Smooth muscle cell (in vitro differentiated cells): ENCODE measurements at regions not wholly inside any gene's neighbourhood (a gene's known extent, or its start where the extent isn't known, plus 50 kb on each side); places are given as distances from the start of the nearest gene placed in this dataset.

Source experiments
- DNase-seq: peaks from one replicate; lab custom pipeline; 2025; ENCODE audit not compliant: unreplicated experiment; lab: John Stamatoyannopoulos, UW
- H2AFZ ChIP-seq: fragments of 200-600 bp; sonication (generic); 2 replicates; pipeline ENCODE4 v1.6.0; 2016; ENCODE audit warnings: antibody characterized with exemption, low read depth, mild to moderate bottlenecking
- H3F3A ChIP-seq: fragments of 200-600 bp; sonication (generic); 2 replicates; pipeline ENCODE4 v1.6.0; 2017; ENCODE audit warnings: antibody characterized with exemption, low read depth
- H3K27ac ChIP-seq: fragments of 200-600 bp; sonication (generic); 2 replicates; pipeline ENCODE4 v1.5.1; 2016; ENCODE audit warnings: low read depth, mild to moderate bottlenecking
- H3K27me3 ChIP-seq: fragments of 200-600 bp; sonication (generic); 2 replicates; pipeline ENCODE4 v1.6.1; 2016; ENCODE audit warnings: low read depth, mild to moderate bottlenecking
- H3K36me3 ChIP-seq: fragments of 200-600 bp; sonication (generic); 2 replicates; pipeline ENCODE4 v1.5.1; 2016; ENCODE audit warnings: low read depth
- H3K4me1 ChIP-seq: fragments of 200-600 bp; sonication (generic); 2 replicates; pipeline ENCODE4 v1.5.1; 2016; ENCODE audit warnings: low read depth
- H3K4me2 ChIP-seq: fragments of 200-600 bp; sonication (generic); 2 replicates; pipeline ENCODE4 v1.6.0; 2016; ENCODE audit warnings: mild to moderate bottlenecking
- H3K4me3 ChIP-seq: fragments of 200-600 bp; sonication (generic); 2 replicates; pipeline ENCODE4 v1.5.1; 2016; ENCODE audit warnings: mild to moderate bottlenecking
- H3K79me2 ChIP-seq: fragments of 200-600 bp; sonication (generic); 2 replicates; pipeline ENCODE4 v1.6.0; 2016; ENCODE audit warnings: low read depth, mild to moderate bottlenecking
- H3K9ac ChIP-seq: fragments of 200-600 bp; sonication (generic); 2 replicates; pipeline ENCODE4 v1.6.0; 2016; ENCODE audit warnings: low read depth
- H3K9me3 ChIP-seq: fragments of 200-600 bp; sonication (generic); replicated peaks from 2 replicates; pipeline ENCODE4 v1.5.1; 2016; ENCODE audit warnings: low read depth
- H4K20me1 ChIP-seq: fragments of 200-600 bp; sonication (generic); 2 replicates; pipeline ENCODE4 v1.6.0; 2016; ENCODE audit warnings: low read depth
- CTCF ChIP-seq: fragments of 200-600 bp; sonication (generic); IDR thresholded peaks from 2 replicates; pipeline ENCODE4 v1.5.1; 2017; ENCODE audit warnings: borderline replicate concordance, mild to moderate bottlenecking, antibody characterized with exemption; ENCODE audit not compliant: insufficient read depth, poor library complexity, severe bottlenecking
- WGBS: methylation state at CpG from one replicate; pipeline ENCODE4 v1.1.7; 2016; ENCODE audit warnings: low lambda C conversion rate; 5-methylcytosine and 5-hydroxymethylcytosine counted together

DNA sequence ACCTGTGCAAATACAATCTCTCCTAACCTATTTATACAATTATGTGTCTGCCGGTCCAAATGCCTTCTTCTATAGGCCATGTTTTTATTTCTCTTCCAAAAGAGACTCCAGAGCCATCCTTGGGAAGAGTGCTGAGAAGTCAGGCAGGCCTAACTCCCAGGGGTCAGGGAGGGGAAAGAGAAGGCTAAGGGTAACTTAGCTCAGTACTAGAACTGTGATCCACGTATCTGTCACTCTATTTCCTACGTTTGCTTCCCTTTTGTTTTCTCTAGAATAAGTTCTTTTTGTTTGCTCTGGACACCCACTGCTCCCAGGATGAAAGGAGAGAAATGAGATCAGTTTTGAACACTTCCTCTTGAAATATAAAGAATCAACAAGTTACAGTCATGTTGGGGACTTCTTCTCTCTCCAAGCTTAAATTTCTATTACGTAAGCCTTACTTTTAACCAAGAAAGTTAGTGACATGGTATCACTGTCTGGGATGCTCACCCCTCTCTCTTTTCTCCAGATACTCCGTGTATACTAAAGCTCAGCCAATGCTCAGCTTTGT lies 79.2 kb downstream of the DAD1 start:
- peak overlapping the region; percentile 43 for H3K27ac ChIP-seq
- H3K27me3 ChIP-seq: no peaks in the 10 kb centered on the region
- no peak for TF ChIP-seq CTCF
- no peaks in the 10 kb centered on the region for H4K20me1 ChIP-seq
- no peak overlapping the region for H2AFZ ChIP-seq
- no peak for DNase-seq
- H3K4me3 ChIP-seq: no peak overlapping the region
- H3K9ac ChIP-seq: no peak overlapping the region
- H3K4me2 ChIP-seq: no peak overlapping the region
- peaks cover 18% of the 10 kb centered on the region for H3F3A ChIP-seq
- H3K4me1 ChIP-seq: peaks cover 26% of the 10 kb centered on the region
- H3K36me3 ChIP-seq: no peaks in the 10 kb centered on the region
- 64% methylated on average over 5 of the region's 5 CpGs for WGBS
- H3K9me3 ChIP-seq: no peaks in the 10 kb centered on the region
- no peaks in the 10 kb centered on the region for H3K79me2 ChIP-seq

DNA sequence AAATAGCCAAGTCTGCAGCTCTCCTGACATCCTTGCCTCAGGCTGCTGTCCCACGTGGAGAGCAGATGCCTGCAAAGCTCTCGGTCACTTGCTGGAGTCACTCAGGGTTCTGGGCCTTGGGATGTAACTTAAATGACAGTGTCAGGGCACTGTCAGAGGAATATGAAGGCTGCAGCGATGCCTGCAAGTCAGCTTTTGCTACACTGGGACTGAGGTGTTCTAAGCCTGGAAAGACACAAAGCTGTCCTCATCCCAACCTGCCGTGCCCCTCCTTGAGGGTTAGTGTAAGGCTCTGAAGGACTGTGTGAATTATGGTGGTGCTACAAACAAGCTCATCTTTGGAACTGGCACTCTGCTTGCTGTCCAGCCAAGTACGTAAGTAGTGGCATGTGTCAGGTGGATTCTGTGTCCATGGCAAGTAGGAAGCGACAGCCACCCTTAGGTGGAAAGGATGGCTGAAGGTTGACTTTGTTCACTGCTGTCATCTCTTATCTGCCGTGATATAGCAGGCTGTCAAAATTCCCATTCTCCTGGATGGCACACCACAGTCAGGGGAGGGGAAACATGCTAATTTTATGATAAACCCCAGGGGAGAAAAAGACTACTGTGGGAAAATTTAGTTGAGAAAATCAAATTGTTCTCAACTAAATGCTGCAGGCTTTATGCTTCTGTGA lies 79.9 kb downstream of the DAD1 start:
- DNase-seq: no peak
- no peak overlapping the region for H3K9ac ChIP-seq
- no peak overlapping the region for H2AFZ ChIP-seq
- no peak overlapping the region for H3K4me2 ChIP-seq
- H3K27me3 ChIP-seq: no peaks in the 10 kb centered on the region
- H3K79me2 ChIP-seq: no peaks in the 10 kb centered on the region
- H3K4me1 ChIP-seq: peaks cover 26% of the 10 kb centered on the region
- H3K4me3 ChIP-seq: no peak overlapping the region
- H3K36me3 ChIP-seq: no peaks in the 10 kb centered on the region
- whole genome bisulfite sequencing: 76% methylated on average over 7 of the region's 7 CpGs
- H3K27ac ChIP-seq: no peak overlapping the region
- no peaks in the 10 kb centered on the region for H3K9me3 ChIP-seq
- no peaks in the 10 kb centered on the region for H4K20me1 ChIP-seq
- no peak for TF ChIP-seq CTCF
- peaks cover 18% of the 10 kb centered on the region for H3F3A ChIP-seq

DNA sequence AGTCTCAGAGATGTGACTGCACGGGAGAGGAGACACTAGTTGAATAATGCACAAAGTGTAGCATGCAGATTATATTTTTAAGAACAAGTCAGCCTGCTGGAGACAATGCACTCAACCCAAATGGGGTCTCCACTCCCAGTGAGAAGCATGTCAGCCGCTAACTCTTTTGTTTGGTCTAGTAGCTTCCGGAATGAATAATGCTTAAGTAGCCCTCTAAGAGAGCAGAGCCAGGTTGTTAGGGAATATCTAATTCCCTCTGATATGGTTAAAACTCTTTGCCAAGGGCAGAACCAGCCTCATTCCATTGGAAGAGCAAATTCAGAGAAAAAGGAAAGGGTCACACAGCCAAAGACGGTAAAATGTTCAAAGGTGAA lies 80.4 kb downstream of the DAD1 start:
- H3K27me3 ChIP-seq: no peaks in the 10 kb centered on the region
- 75% methylated on average over 4 of the region's 4 CpGs for WGBS
- TF ChIP-seq CTCF: no peak
- H3K36me3 ChIP-seq: no peaks in the 10 kb centered on the region
- no peaks in the 10 kb centered on the region for H3K79me2 ChIP-seq
- H3K9ac ChIP-seq: no peak overlapping the region
- H2AFZ ChIP-seq: no peak overlapping the region
- no peak overlapping the region for H3K27ac ChIP-seq
- no peak for DNase-seq
- H4K20me1 ChIP-seq: no peaks in the 10 kb centered on the region
- H3K4me2 ChIP-seq: no peak overlapping the region
- peaks cover 18% of the 10 kb centered on the region for H3F3A ChIP-seq
- H3K9me3 ChIP-seq: no peaks in the 10 kb centered on the region
- H3K4me3 ChIP-seq: no peak overlapping the region
- peaks cover 24% of the 10 kb centered on the region for H3K4me1 ChIP-seq

DNA sequence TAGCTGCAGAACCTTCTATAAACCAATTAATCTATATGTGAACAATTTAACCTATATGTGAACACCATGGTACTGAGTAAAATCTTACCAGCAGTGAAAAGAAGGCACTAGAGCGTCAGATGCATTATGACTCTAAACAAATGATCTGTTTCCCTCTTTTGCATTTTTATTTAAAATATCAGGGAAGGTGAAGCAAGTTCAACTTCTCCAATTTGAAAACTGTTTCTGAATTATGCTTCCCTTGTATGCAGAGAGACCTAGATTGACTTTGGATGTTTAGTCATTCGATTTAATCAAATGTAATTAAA lies 80.9 kb downstream of the DAD1 start:
- no peaks in the 10 kb centered on the region for H3K27me3 ChIP-seq
- H4K20me1 ChIP-seq: no peaks in the 10 kb centered on the region
- WGBS: 94% methylated on average over 2 of the region's 2 CpGs
- H3K79me2 ChIP-seq: no peaks in the 10 kb centered on the region
- H3F3A ChIP-seq: peaks cover 18% of the 10 kb centered on the region
- no peak overlapping the region for H3K27ac ChIP-seq
- no peak for TF ChIP-seq CTCF
- no peaks in the 10 kb centered on the region for H3K36me3 ChIP-seq
- no peak overlapping the region for H2AFZ ChIP-seq
- H3K9ac ChIP-seq: no peak overlapping the region
- no peak for DNase-seq
- H3K4me2 ChIP-seq: no peak overlapping the region
- no peak overlapping the region for H3K4me3 ChIP-seq
- no peaks in the 10 kb centered on the region for H3K9me3 ChIP-seq
- H3K4me1 ChIP-seq: peaks cover 20% of the 10 kb centered on the region
